ENCODE measurements at regions not wholly inside any gene's neighbourhood (a gene's known extent, or its start where the extent isn't known, plus 50 kb on each side); places are given as distances from the start of the nearest gene placed in this dataset.

- H3K36me3 ChIP-seq = no peaks in the 10 kb centered on the region
- H3K27me3 ChIP-seq = no peaks in the 10 kb centered on the region
- in situ Hi-C loops (cut with MboI; ENCODE audit: low sequenced_read_pairs in 4 of 4) = no loop called here
- DNase-seq = no peak
- intact Hi-C loops (cut with DNase I; ENCODE audit: low total_unique reads) = no loop called here
- no peaks in the 10 kb centered on the region for H3K9me3 ChIP-seq
- no peak for TF ChIP-seq POLR2A (IDR thresholded peaks at IDR 0.05)
- TF ChIP-seq, protein P1, sequence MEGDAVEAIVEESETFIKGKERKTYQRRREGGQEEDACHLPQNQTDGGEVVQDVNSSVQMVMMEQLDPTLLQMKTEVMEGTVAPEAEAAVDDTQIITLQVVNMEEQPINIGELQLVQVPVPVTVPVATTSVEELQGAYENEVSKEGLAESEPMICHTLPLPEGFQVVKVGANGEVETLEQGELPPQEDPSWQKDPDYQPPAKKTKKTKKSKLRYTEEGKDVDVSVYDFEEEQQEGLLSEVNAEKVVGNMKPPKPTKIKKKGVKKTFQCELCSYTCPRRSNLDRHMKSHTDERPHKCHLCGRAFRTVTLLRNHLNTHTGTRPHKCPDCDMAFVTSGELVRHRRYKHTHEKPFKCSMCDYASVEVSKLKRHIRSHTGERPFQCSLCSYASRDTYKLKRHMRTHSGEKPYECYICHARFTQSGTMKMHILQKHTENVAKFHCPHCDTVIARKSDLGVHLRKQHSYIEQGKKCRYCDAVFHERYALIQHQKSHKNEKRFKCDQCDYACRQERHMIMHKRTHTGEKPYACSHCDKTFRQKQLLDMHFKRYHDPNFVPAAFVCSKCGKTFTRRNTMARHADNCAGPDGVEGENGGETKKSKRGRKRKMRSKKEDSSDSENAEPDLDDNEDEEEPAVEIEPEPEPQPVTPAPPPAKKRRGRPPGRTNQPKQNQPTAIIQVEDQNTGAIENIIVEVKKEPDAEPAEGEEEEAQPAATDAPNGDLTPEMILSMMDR (IDR thresholded peaks at IDR 0.05 in 4 of 5, conservative IDR thresholded peaks at IDR 0.05 in 1 of 5) = no peak
- H3K4me1 ChIP-seq = no peaks in the 10 kb centered on the region
- no peak for ATAC-seq
- H3K27ac ChIP-seq = no peak overlapping the region
- no peak overlapping the region for H3K4me3 ChIP-seq
These were observed 426.3 kb upstream of the FAM241A start for GRCh38 chr4:111718763-111719559.

DNA sequence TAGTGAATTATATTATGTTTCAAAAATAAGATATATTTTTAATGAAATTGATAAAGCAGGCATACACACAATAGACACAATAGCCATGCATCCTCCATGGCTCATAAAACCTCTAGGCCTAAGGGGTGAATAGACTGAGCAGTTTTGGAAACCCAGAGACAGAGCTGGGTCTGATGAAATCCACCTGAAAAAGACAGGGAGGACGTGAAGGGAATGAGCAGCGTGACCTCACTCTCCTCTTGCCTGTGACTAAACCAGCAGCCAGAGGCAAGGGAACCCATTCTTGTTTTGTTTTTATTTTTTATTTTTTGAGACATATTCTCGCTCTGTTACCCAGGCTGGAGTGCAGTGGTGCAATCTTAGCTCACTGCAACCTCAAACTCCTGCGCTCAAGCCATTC, 424.4 kb upstream of the FAM241A start:
- TF ChIP-seq, protein P1 (IDR thresholded peaks at IDR 0.05 in 4 of 5, conservative IDR thresholded peaks at IDR 0.05 in 1 of 5) = no peak
- no peak for TF ChIP-seq POLR2A (IDR thresholded peaks at IDR 0.05)

GRCh38 chr4:111722213-111722720, 423.0 kb upstream of the FAM241A start:
- no peak overlapping the region for H3K4me3 ChIP-seq
- intact Hi-C loops (cut with DNase I; ENCODE audit: low total_unique reads) = no loop called here
- H3K27ac ChIP-seq = no peak overlapping the region
- H3K4me1 ChIP-seq = no peaks in the 10 kb centered on the region
- H3K9me3 ChIP-seq = no peaks in the 10 kb centered on the region
- no peak for ATAC-seq
- no peak for TF ChIP-seq POLR2A (IDR thresholded peaks at IDR 0.05)
- TF ChIP-seq, protein P1 (IDR thresholded peaks at IDR 0.05 in 4 of 5, conservative IDR thresholded peaks at IDR 0.05 in 1 of 5) = no peak
- no peaks in the 10 kb centered on the region for H3K36me3 ChIP-seq
- no peak for DNase-seq
- in situ Hi-C loops (cut with MboI; ENCODE audit: low sequenced_read_pairs in 4 of 4) = no loop called here
- no peaks in the 10 kb centered on the region for H3K27me3 ChIP-seq

More for the DNA sequence above, 424.4 kb upstream of the FAM241A start:
- no peaks in the 10 kb centered on the region for H3K9me3 ChIP-seq
- ATAC-seq (no peak), DNase-seq (no peak)
- no peaks in the 10 kb centered on the region for H3K27me3 ChIP-seq
- H3K27ac ChIP-seq = no peak overlapping the region
- in situ Hi-C loops (cut with MboI; ENCODE audit: low sequenced_read_pairs in 4 of 4) = no loop called here
- no peaks in the 10 kb centered on the region for H3K36me3 ChIP-seq
- H3K4me3 ChIP-seq = no peak overlapping the region
- no peaks in the 10 kb centered on the region for H3K4me1 ChIP-seq
- intact Hi-C loops (cut with DNase I; ENCODE audit: low total_unique reads) = no loop called here

- Histone ChIP-seq H3K36me3 (no peaks in the 10 kb centered on the region), H3K4me3 (no peak overlapping the region), H3K27me3 (no peaks in the 10 kb centered on the region), H3K9me3 (no peaks in the 10 kb centered on the region), H3K27ac (no peak overlapping the region), H3K4me1 (no peaks in the 10 kb centered on the region)
- no peak for ATAC-seq
- no peak for TF ChIP-seq POLR2A (IDR thresholded peaks at IDR 0.05)
- TF ChIP-seq, protein P1 (IDR thresholded peaks at IDR 0.05 in 4 of 5, conservative IDR thresholded peaks at IDR 0.05 in 1 of 5) = no peak
- in situ Hi-C loops (cut with MboI; ENCODE audit: low sequenced_read_pairs in 4 of 4) (no loop called here), intact Hi-C loops (cut with DNase I; ENCODE audit: low total_unique reads) (no loop called here)
- no peak for DNase-seq
These were observed 408.7 kb upstream of the FAM241A start for GRCh38 chr4:111736516-111736915.
